ENCODE measurements at regions not wholly inside any gene's neighbourhood (a gene's known extent, or its start where the extent isn't known, plus 50 kb on each side); places are given as distances from the start of the nearest gene placed in this dataset.
"Not testable (repeated sequence)": the region's sequence is repeated elsewhere in the genome, so short reads cannot be mapped to it uniquely, and the experiment has no call there.

DNA sequence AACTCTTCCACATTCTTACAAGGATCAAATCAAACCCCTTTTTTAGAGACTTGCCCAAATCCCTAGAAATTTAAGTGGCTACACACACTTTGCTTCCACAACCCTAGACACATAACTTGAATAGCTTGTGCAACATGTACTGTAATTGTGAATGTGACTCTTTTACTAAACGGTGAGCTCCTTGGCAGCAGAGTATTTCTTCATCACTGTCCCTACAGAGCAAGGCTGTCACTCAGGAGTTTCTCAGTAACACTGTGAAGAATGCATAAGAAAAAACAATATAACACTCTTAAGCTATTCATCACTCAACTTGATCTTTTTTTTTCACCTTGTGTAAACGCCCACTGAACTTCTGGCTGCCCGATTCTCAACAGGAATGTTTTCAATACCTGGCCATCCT is 53.8 kb upstream of the ADAMTS18 start:
- no peak for DNase-seq

DNA sequence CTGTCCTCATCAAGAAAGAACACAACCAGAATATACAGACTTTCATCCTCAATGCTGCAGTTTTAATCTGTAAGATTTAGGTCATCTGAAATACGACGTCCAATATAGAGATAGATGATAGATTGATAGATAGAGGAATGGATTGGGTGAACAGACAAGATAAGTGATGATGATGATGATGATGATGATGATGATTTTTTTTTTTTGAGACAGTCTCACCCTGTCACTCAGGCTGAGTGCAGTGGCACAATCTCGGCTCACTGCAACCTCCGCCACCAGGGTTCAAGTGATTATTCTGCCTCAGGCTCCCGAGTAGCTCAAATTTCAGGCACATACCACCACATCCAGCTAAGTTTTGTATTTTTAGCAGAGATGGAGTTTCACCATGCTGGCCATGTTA is 56.3 kb upstream of the ADAMTS18 start:
- no peak for DNase-seq

- no peak for DNase-seq
These were observed 62.1 kb upstream of the ADAMTS18 start for GRCh38 chr16:77496934-77497333.

DNA sequence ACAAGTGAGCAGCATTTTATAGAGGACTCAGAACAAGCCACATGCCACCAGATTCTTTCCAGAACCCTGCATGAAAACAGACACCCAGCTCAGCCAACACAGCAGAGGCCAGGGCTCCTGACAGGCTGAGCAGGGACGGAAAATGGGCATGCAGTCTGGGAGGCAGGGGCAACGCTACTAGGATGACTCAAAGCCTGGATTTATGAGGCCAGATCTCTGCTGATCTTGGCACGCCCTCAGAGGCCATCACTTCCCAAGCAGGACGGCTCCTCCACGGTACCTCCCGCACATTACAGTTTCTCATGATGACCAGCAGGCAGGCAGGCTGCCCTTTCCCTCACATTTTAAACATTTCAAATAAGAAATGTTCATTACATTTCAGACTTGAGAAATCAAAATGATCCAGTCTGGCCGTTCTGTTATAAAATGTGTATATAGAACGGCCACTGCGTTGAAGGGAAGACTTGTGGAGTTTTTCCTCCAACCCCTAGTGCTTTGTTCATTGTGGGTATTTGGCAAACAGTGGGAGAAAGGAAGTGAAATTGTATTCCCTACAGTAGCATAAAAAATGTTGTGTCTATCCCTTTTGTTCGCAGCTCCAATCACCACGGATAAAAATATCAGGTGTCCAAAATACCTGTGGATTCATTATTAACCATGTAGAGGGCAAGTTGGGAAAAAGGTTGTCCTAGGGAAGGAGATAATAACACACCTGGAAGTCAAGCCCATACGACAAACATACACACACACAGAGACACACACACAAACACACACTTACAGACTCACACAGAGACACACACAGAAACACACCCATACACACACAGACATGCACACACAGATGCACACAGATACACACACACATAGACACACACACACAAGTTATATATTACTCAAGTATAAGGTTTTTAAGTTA is 64.8 kb upstream of the ADAMTS18 start:
- no peak for DNase-seq

DNA sequence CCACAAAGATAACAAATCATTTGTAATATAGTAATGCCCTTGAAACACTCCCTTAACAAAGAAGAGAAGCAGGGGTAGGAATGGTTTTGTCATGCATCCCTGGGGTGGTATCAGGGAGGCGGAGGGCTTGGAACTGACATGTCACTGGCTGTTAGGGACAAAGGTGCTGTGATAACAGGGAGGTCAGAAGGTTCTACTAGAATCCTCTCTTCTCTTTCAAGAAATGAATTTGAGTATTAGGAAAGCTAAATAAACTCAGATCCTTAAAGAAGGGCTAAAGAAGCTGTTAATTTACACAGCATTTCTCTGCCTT is 65.4 kb upstream of the ADAMTS18 start:
- DNase-seq = no peak

DNA sequence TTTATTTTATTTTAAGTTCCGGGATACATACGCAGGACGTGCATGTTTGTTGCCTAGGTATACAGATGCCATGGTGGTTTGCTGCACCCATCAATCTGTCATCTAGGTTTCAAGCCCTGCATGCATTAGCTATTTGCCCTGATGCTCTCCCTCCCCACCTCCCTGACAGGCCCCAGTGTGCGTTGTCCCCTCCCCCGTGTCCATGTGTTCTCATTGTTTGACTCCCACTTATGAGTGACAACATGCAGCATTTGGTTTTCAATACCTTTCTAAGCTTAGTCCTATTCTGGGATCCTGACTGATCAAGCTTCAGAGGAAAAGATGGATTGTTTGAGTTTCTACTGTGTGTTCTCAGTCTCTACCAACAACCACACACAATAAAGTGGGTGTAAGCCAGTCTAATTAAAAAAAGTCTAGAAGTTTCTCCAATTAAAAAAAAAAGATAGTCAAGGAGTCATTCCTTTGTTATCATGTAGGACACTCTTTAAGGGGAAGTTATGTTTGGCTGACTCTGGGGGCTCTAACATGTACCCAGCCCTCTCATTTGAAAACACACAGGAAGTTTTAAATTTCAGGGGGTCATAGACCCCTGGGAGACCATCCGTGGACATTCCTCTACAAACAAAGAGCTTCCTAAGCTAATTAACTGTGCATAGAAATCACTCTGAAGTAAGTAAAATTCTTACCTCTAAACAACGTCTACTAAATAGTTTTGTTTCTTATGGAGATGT is 66.3 kb upstream of the ADAMTS18 start:
- DNase-seq = no peak

- DNase-seq = no peak
These were observed 67.6 kb upstream of the ADAMTS18 start for GRCh38 chr16:77502448-77502847.

DNA sequence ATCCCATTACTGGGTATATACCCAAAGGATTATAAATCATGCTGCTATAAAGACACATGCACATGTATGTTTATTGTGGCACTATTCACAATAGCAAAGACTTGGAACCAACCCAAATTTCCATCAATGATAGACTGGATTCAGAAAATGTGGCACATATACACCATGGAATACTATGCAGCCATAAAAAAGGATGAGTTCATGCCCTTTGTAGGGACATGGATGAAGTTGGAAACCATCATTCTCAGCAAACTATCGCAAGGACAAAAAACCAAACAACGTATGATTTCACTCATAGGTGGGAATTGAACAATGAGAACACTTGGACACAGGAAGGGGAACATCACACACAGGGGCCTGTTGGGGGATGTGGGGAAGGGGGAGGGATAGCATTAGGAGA is 71.7 kb upstream of the ADAMTS18 start:
- DNase-seq = not testable (repeated sequence)

DNA sequence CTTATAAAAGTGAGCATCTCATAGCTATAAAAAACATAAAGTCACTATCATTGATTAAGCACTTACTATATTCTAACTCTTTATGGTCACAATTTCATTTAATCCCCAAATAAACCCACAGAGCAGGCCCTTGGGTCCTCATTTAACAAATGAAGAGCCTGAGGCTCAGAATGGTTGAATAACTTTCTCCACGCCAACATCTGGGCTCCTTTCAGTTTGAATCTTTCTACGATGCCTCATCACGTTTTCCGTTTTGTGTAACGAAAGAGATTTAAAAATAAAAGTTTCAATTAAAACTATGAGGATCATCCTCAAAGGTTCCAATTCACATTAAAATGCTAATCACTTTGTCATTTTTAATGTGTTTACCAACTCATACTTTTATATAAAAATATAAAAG is 74.2 kb upstream of the ADAMTS18 start:
- DNase-seq = no peak

- DNase-seq = no peak
These were observed 75.0 kb upstream of the ADAMTS18 start for GRCh38 chr16:77509796-77510195.

GRCh38 chr16:77511053-77511452 is 76.2 kb upstream of the ADAMTS18 start:
- no peak for DNase-seq

DNA sequence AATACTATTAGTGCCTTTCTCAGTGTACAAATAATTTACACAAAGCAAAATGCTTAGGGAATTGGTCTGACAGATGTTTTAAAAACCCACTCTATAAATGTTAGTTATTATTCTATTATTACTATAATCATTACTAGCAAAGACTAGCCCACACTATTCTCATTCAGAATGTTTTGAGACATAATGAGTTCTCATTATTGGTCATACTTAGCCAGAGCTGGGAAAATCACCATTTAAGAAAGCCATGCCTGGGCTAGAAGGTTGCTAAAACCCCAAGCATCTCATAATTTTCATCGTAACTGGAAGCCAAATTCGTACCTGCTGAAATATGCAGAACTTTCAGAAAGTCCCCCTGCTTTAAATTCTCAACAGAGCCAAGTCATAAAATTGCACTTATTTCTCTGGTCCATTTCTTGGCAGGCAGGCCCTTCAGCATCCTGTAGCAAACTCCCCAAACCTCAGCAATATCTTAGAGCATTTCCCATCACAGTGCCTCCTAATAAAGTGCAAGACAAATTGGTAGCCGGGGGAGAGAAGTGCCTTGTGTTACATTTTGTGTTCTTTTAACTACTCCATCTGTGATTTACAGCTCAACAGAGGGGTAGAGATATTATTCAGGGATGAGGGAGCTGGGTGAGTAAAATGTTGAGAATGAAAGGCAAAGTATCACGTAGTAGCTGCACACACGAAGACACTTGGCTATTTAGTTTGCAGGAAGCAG is 79.8 kb upstream of the ADAMTS18 start:
- DNase-seq = no peak

DNA sequence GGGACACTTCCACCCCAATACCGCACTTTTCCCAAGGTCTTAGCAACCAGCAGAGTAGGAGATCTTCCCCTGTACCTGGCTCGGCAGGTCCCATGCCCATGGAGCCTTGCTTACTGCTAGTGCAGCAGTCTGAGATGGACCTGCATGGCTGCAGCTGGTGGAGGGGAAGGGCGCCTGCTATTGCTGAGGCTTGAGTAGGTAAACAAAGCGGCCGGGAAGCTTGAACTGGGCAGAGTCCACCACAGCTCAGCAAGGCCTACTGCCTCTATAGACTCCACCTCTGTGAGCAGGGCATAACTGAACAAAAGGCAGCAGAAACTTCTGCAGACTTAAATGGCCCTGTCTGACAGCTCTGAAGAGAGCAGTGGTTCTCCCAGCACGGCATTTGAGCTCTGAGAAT is 90.4 kb upstream of the ADAMTS18 start:
- DNase-seq = not testable (repeated sequence)

DNA sequence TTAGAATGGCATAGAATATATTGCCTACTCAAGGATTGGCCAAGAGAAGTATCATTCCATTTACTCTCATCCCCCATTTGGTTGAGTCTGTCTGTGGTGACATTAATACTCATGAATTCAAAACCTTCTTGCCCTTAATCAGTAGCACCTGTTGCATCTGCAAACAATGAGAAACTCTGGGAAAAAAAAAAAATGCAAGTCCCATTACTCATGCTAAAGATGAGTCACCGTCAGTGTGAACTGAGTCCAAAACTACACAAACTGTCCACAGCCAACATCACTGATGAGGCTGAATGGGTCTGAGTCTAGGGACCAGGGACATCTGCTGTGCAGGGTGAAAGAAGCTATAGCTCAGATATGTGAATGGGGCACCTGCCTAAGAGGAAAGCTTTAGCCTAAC is 96.9 kb upstream of the ADAMTS18 start:
- no peak for DNase-seq

GRCh38 chr16:77536809-77537208 is 102.0 kb upstream of the ADAMTS18 start:
- DNase-seq = no peak

DNA sequence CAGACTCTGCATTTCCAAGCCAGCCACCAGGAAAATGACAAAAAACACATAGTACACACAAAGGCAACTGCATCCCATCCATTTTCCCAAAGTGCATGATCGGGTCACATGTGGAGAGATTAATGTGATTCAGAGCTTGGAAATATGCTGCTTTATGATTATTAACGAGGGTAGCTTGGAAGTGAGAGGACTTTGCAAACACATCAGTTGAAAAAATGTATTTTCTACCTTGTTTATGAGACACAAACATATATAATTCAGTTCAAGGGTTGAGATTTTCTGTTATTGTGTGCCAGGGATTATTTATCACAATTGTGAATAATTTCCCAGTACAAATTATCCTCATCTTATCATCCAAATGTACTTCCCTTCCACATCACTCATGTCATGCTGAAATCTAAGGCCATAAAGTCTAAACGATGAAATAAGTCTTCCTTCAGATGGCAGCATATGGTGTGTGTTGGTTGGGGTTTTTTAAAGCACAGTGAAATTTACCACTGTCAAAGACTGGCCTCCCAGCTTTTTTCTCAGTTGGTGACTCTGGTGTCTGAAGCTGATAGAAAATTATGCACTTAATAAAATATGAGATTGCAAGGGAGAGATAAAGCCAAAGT is 104.7 kb upstream of the ADAMTS18 start:
- no peak for DNase-seq

DNA sequence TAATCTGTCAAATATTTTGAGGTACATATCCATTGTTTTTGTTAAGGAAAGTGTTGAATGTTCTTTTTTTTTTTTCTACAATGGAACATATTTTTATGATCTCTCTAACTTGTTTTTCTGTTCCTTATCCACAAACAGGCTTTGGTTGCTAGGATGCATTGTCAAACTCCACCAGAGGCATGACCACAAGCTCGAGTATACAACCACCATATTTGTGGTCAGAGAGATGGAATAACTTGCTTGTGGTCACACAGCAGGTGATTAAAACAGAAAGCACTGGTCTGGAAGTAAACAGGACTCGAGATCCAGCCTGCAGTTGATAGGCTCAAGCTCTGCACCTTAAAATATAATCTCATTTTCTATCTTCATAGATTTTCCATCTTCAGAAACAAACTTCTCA is 105.8 kb upstream of the ADAMTS18 start:
- no peak for DNase-seq

DNA sequence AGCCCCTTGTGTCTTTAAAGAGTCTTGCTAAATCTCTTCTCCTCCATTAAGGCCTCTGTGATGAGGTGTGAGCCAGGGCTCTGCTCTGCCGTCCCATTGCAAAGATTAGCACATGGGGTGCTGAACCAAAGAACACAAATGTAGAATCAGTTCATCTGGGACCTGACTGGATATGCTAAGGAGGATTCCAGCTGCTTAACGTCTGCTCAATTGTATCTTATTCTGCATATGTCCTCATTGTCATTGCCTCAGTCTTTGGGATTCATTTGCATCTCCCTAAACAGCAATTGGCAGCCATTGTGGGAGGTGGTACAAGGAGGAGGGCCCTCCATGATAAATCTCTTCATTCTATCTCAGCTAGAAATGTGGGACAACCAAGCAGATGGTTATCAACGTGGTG is 106.3 kb upstream of the ADAMTS18 start:
- DNase-seq = no peak

DNA sequence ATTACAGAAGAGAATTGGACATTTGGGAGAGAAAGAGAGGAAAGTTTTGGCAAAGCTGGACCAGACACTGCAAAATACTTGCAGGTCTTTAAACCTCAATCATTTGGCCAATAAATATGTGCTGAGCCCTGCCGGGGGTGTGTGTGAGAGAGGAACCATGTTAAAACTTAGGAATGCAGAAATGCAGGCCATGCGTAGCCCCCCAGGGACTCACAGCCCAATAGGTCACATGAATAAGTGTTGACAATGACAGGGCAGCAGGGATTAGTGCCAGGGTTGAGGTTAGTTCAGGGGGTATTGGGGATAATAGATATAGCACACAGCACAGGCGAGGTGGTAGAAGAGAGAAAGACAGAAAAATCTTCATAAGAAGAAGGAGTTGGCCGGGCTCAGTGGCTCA is 113.3 kb upstream of the ADAMTS18 start:
- no peak for DNase-seq

GRCh38 chr16:77548766-77549165 is 113.9 kb upstream of the ADAMTS18 start:
- DNase-seq = no peak

DNA sequence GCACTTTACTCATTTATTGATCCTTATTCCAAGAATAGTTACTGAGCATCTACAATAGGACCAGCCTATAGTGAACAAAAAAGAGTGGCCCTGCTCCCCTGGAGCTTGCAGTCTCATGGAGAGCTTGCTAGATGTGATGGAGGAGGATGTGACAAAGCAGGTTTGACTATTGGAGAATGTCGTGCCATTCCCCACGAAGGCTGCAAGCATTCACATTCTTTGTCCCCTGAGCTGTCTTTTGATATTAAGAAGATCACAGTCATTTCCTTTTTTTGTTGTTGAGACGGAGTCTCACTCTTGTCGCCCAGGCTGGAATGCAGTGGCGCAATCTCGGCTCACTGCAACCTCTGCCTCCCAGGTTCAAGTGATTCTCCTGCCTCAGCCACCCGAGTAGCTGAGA is 115.0 kb upstream of the ADAMTS18 start:
- no peak for DNase-seq

- no peak for DNase-seq
These were observed 116.5 kb upstream of the ADAMTS18 start for GRCh38 chr16:77551357-77551756.

- DNase-seq = peak in 1 of 2 experiments; percentile 12
These were observed 118.3 kb upstream of the ADAMTS18 start for GRCh38 chr16:77553130-77553529.
